ENCODE measurements at regions not wholly inside any gene's neighbourhood (a gene's known extent, or its start where the extent isn't known, plus 50 kb on each side); places are given as distances from the start of the nearest gene placed in this dataset.

GRCh38 chr3:176933704-176934103 lies 263.6 kb downstream of the TBL1XR1 start:
- no peak overlapping the region for H3K27ac Mint-ChIP-seq
- DNase-seq: no peak
- no peak for TF ChIP-seq CTCF (IDR thresholded peaks at IDR 0.05)

GRCh38 chr3:176932433-176932832 lies 264.8 kb downstream of the TBL1XR1 start:
- Mint-ChIP-seq H3K36me3 (ENCODE audit: low read depth) (no peaks in the 10 kb centered on the region), H3K27ac (no peak overlapping the region), H3K27me3 (ENCODE audit: insufficient read depth) (peaks cover 8% of the 10 kb centered on the region; the same call in 1 of the 2 replicates), H3K9me3 (no peaks in the 10 kb centered on the region; the same call in 1 of the 2 replicates), H3K4me3 (no peak overlapping the region), H3K4me1 (ENCODE audit: low read depth) (peaks cover 7% of the 10 kb centered on the region)
- TF ChIP-seq CTCF (IDR thresholded peaks at IDR 0.05): no peak
- no peak for DNase-seq

More at GRCh38 chr3:176933704-176934103, 263.6 kb downstream of the TBL1XR1 start:
- H3K4me1 Mint-ChIP-seq (ENCODE audit: low read depth): peaks cover 12% of the 10 kb centered on the region
- H3K27me3 Mint-ChIP-seq (ENCODE audit: insufficient read depth): peaks cover 8% of the 10 kb centered on the region; the same call in 1 of the 2 replicates
- H3K9me3 Mint-ChIP-seq: no peaks in the 10 kb centered on the region; the same call in 1 of the 2 replicates
- H3K4me3 Mint-ChIP-seq: no peak overlapping the region
- H3K36me3 Mint-ChIP-seq (ENCODE audit: low read depth): no peaks in the 10 kb centered on the region

- Mint-ChIP-seq H3K9me3 (no peaks in the 10 kb centered on the region; the same call in 1 of the 2 replicates), H3K36me3 (ENCODE audit: low read depth) (no peaks in the 10 kb centered on the region), H3K4me1 (ENCODE audit: low read depth) (peaks cover 3% of the 10 kb centered on the region; the same call in 1 of the 2 replicates), H3K27me3 (ENCODE audit: insufficient read depth) (peaks cover 12% of the 10 kb centered on the region; the same call in 1 of the 2 replicates), H3K4me3 (no peak overlapping the region), H3K27ac (no peak overlapping the region)
- no peak for DNase-seq
- no peak for TF ChIP-seq CTCF (IDR thresholded peaks at IDR 0.05)
Measured at GRCh38 chr3:176931991-176932390, 265.3 kb downstream of the TBL1XR1 start.

GRCh38 chr3:176930942-176931341 lies 266.3 kb downstream of the TBL1XR1 start:
- H3K27me3 Mint-ChIP-seq (ENCODE audit: insufficient read depth): peaks cover 12% of the 10 kb centered on the region; the same call in 1 of the 2 replicates
- TF ChIP-seq CTCF (IDR thresholded peaks at IDR 0.05): no peak
- H3K36me3 Mint-ChIP-seq (ENCODE audit: low read depth): no peaks in the 10 kb centered on the region
- no peak for DNase-seq
- no peak overlapping the region for H3K27ac Mint-ChIP-seq
- H3K9me3 Mint-ChIP-seq: no peaks in the 10 kb centered on the region; the same call in 1 of the 2 replicates
- no peak overlapping the region for H3K4me3 Mint-ChIP-seq
- no peaks in the 10 kb centered on the region; the same call in 1 of the 2 replicates for H3K4me1 Mint-ChIP-seq (ENCODE audit: low read depth)

GRCh38 chr3:176928582-176928931 lies 268.7 kb downstream of the TBL1XR1 start:
- no peaks in the 10 kb centered on the region for H3K9me3 Mint-ChIP-seq
- H3K4me3 Mint-ChIP-seq: no peak overlapping the region
- peaks cover 12% of the 10 kb centered on the region; the same call in 1 of the 2 replicates for H3K27me3 Mint-ChIP-seq (ENCODE audit: insufficient read depth)
- H3K36me3 Mint-ChIP-seq (ENCODE audit: low read depth): no peaks in the 10 kb centered on the region
- H3K4me1 Mint-ChIP-seq (ENCODE audit: low read depth): no peaks in the 10 kb centered on the region
- H3K27ac Mint-ChIP-seq: no peak overlapping the region
- no peak for TF ChIP-seq CTCF (IDR thresholded peaks at IDR 0.05)
- no peak for DNase-seq
